GM12878 (cell line): ENCODE measurements at regions not wholly inside any gene's neighbourhood (a gene's known extent, or its start where the extent isn't known, plus 50 kb on each side); places are given as distances from the start of the nearest gene placed in this dataset.

ENCODE experiments used
- CREB1 ChIP-seq: IDR thresholded peaks from 2 replicates; pipeline ENCODE4 v1.6.1; 2012; ENCODE audit warnings: low read depth, mild to moderate bottlenecking, inconsistent platforms
- NFIC ChIP-seq: IDR thresholded peaks from 2 replicates; pipeline ENCODE4 v1.6.1; 2012; ENCODE audit warnings: low read depth, mild to moderate bottlenecking, inconsistent platforms, low read length, moderate library complexity
- RFX5 ChIP-seq: IDR thresholded peaks from 2 replicates; pipeline ENCODE4 v1.6.1; 2011; ENCODE audit warnings: low read depth, low read length, improper control_type of control experiment
- YY1 ChIP-seq: IDR thresholded peaks from 2 replicates; pipeline ENCODE4 v1.6.1; 2011; ENCODE audit warnings: low read depth, mild to moderate bottlenecking, low read length
- TF ChIP-seq, protein P1 (sequence below), 3 experiments: IDR thresholded peaks in 2 of 3; conservative IDR thresholded peaks in 1 of 3; 2 replicates each; pipeline ENCODE4 v1.5.1; 2011; ENCODE audit warnings: low read depth in 3 of 3, low read length in 3 of 3, mild to moderate bottlenecking in 3 of 3, control low read depth in 2 of 3, moderate library complexity in 2 of 3, inconsistent platforms in 1 of 3, mixed read lengths in 1 of 3; ENCODE audit not compliant: control insufficient read depth in 2 of 3, insufficient read depth in 1 of 3; ENCODE audit errors: extremely low read depth in 1 of 3

DNA sequence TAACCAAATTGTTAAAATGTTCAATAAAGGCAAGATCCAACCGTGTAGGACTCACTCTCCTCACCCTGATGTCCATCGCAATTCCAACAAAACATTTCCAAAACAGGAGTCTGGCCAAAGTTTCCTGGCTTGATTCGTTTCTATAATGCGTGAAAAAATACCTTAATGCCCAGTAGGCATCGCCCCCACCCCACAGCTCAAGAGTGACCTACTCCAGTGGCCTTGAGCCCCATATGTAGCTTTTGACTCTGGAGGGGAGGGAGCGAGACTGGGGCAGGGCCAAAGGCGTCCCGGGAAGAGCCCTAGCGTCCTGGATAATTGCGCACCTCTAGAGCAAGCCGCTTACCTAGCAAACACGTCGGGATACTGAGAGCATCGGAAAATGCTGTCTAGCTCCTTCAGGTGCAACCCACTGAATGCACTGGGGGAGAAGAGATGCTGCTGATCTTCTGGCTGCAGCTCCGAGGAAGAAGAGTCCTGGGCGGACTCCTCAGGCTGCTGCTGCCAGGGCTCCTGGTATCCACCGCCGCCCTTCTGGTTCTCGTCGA is 55.6 kb upstream of the NKAP start:
- TF ChIP-seq CREB1 (no peak), NFIC (no peak), YY1 (no peak), RFX5 (no peak)
- TF ChIP-seq, protein P1, sequence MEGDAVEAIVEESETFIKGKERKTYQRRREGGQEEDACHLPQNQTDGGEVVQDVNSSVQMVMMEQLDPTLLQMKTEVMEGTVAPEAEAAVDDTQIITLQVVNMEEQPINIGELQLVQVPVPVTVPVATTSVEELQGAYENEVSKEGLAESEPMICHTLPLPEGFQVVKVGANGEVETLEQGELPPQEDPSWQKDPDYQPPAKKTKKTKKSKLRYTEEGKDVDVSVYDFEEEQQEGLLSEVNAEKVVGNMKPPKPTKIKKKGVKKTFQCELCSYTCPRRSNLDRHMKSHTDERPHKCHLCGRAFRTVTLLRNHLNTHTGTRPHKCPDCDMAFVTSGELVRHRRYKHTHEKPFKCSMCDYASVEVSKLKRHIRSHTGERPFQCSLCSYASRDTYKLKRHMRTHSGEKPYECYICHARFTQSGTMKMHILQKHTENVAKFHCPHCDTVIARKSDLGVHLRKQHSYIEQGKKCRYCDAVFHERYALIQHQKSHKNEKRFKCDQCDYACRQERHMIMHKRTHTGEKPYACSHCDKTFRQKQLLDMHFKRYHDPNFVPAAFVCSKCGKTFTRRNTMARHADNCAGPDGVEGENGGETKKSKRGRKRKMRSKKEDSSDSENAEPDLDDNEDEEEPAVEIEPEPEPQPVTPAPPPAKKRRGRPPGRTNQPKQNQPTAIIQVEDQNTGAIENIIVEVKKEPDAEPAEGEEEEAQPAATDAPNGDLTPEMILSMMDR (IDR thresholded peaks at IDR 0.05 in 2 of 3, conservative IDR thresholded peaks at IDR 0.05 in 1 of 3; ENCODE audit: control insufficient read depth in 2 of 3, extremely low read depth in 1 of 3, insufficient read depth in 1 of 3, low read depth in 3 of 3, low read length in 3 of 3) = no peak
